PFSK-1 (cell line): ENCODE measurements at regions not wholly inside any gene's neighbourhood (a gene's known extent, or its start where the extent isn't known, plus 50 kb on each side); places are given as distances from the start of the nearest gene placed in this dataset.

Experiments
- FOXP2 ChIP-seq: optimal IDR thresholded peaks from 2 replicates; pipeline ENCODE3; 2011; ENCODE audit warnings: borderline replicate concordance, control low read depth, inconsistent platforms; ENCODE audit not compliant: insufficient read depth; ENCODE audit errors: extremely low read length, extremely low read depth
- POLR2AphosphoS5 ChIP-seq: IDR thresholded peaks from 2 replicates; pipeline ENCODE4 v1.6.1; 2012; ENCODE audit warnings: low read depth, mild to moderate bottlenecking, control low read depth, low read length, moderate library complexity
- SIN3A ChIP-seq: IDR thresholded peaks from 2 replicates; pipeline ENCODE4 v1.6.1; 2012; ENCODE audit warnings: mild to moderate bottlenecking, low read length, moderate library complexity, borderline replicate concordance; ENCODE audit not compliant: insufficient read depth
- TAF1 ChIP-seq: IDR thresholded peaks from 2 replicates; pipeline ENCODE4 v1.6.1; 2012; ENCODE audit warnings: low read length, control low read depth, borderline replicate concordance; ENCODE audit not compliant: insufficient read depth
- TF ChIP-seq, protein P1 (sequence below), 2 experiments: IDR thresholded peaks; 2 replicates each; pipeline versions ENCODE4 v1.6.1 to v1.8.0; 2011 to 2012; ENCODE audit warnings: low read depth in 2 of 2, low read length in 2 of 2, control low read depth in 1 of 2, inconsistent platforms in 1 of 2, mild to moderate bottlenecking in 1 of 2, moderate library complexity in 1 of 2; ENCODE audit not compliant: insufficient read depth in 1 of 2

DNA sequence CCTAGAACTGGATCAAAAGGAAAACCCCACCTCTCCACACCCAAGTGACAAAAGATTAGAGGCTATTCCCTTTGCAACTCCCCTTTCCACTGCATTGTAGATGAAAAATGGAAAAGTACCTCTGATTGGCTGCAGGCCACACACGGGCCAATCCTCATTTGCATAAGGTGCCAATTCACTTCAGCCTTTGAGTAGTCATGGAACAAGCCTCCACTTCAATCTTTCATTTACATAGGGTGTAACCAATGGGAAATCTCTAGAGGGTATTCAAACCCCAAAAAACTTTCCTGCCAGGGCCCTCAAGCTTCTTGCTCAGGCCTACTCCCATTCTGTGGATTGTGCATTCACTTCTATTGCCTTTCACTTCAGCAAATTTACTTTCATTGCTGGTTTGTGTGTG is 122.3 kb upstream of the KCND3 start:
- no peak for TF ChIP-seq SIN3A
- no peak for TF ChIP-seq FOXP2
- TF ChIP-seq, protein P1, sequence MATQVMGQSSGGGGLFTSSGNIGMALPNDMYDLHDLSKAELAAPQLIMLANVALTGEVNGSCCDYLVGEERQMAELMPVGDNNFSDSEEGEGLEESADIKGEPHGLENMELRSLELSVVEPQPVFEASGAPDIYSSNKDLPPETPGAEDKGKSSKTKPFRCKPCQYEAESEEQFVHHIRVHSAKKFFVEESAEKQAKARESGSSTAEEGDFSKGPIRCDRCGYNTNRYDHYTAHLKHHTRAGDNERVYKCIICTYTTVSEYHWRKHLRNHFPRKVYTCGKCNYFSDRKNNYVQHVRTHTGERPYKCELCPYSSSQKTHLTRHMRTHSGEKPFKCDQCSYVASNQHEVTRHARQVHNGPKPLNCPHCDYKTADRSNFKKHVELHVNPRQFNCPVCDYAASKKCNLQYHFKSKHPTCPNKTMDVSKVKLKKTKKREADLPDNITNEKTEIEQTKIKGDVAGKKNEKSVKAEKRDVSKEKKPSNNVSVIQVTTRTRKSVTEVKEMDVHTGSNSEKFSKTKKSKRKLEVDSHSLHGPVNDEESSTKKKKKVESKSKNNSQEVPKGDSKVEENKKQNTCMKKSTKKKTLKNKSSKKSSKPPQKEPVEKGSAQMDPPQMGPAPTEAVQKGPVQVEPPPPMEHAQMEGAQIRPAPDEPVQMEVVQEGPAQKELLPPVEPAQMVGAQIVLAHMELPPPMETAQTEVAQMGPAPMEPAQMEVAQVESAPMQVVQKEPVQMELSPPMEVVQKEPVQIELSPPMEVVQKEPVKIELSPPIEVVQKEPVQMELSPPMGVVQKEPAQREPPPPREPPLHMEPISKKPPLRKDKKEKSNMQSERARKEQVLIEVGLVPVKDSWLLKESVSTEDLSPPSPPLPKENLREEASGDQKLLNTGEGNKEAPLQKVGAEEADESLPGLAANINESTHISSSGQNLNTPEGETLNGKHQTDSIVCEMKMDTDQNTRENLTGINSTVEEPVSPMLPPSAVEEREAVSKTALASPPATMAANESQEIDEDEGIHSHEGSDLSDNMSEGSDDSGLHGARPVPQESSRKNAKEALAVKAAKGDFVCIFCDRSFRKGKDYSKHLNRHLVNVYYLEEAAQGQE (IDR thresholded peaks at IDR 0.05; ENCODE audit: insufficient read depth in 1 of 2, low read depth in 2 of 2, low read length in 2 of 2), result no peak
- no peak for TF ChIP-seq POLR2AphosphoS5
- no peak for TF ChIP-seq TAF1

DNA sequence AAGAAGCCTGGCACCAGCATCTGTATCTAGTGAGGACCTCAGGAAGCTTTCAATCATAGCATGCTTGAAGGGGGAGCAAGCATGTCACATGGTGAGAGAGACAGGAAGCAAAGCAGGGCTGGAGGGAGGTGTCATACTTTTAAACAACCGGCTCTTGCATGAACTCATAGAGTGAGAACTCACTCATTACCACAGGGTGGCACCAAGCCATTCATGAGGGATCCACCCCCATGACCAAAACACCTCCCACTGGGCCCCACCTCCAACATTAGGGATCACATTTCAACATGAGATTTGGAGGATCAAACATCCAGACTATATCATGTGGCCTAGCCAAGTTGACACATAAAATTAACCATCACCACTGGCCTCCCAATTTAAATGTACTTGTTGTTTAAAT is 125.1 kb upstream of the KCND3 start:
- TF ChIP-seq SIN3A (no peak), TAF1 (no peak), POLR2AphosphoS5 (no peak), FOXP2 (no peak)
- TF ChIP-seq, protein P1 (IDR thresholded peaks at IDR 0.05; ENCODE audit: insufficient read depth in 1 of 2, low read depth in 2 of 2, low read length in 2 of 2), result no peak

DNA sequence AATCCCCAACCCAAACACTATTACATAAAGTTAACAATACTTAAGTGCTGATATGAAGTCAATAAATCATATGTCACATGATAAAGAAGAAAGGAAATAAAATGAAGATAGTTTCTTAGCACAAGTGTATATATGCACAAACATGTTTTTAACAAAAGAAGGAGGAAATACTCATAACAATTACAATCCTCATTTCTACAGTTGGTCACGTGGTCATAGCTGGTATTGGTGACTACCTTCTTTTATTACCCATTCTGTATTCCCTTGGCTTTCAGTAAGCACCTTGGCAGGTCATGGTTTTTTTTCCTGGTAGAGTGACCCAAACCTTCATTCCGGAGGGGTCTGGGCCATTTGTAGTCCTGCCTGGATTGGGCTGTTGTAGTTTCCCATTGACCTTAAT is 137.1 kb upstream of the KCND3 start:
- no peak for TF ChIP-seq TAF1
- no peak for TF ChIP-seq FOXP2
- TF ChIP-seq SIN3A, result no peak
- TF ChIP-seq, protein P1 (IDR thresholded peaks at IDR 0.05; ENCODE audit: insufficient read depth in 1 of 2, low read depth in 2 of 2, low read length in 2 of 2), result no peak
- no peak for TF ChIP-seq POLR2AphosphoS5

DNA sequence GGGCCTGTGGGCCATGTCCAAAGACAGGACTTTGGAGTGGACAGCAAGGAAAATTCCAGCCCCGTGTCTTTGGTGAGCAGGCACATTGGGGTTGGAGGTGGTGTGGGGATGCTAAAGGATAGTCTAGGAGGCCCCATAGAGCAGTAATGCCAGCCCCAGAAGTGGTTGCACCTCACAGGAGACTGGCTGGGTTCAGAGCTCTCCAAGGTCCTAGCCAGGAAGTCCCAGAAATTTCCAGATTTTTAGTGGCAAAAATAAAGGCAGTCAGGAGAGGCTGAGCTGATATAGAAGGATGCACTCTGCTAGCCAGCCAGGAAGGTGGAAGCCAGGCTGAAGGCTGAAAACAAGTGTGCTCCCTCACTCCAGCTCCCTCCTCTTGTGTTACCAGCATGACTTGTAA is 144.0 kb upstream of the KCND3 start:
- TF ChIP-seq, protein P1 (IDR thresholded peaks at IDR 0.05; ENCODE audit: insufficient read depth in 1 of 2, low read depth in 2 of 2, low read length in 2 of 2), result peak in 1 of 2 experiments; percentile 87; a peak in 2 of 4 replicates
- TF ChIP-seq TAF1 (no peak), FOXP2 (no peak)

DNA sequence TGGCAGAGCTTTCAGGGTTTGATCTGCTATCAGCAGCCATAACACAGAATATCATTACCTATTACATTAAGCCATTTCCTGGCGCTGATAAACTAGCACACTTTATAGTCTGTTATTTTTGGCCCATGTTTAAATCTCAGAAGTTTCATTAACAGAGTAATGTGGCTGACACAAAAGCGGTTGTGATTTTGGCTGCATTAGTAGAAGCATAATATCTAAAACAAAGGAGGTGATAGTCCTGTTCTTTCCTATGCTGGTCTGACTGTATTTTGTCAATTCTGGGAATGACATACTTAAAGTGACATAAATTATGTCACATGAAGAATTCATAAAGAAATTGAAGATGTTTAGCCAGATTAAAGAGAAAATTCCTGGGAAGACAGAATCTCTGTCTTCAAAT is 151.3 kb upstream of the KCND3 start:
- no peak for TF ChIP-seq FOXP2

DNA sequence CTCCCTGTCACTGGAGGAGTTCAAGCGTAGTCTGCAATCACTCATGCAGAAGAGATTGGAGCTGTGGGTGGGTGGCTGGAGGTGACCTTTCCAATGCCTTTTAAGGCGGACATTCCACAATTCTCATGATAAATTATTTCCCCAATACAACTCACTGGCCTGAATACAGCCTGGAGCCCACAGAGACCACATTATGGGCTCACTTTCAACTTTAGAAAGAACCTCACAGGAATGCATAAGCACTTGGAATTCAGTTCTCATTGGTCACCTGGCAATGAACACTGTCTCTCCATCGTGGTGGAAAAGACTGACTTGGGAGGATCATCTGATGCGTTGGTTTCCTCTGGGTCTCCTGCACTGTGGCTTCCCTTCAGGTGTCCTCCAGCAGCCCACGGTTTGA is 151.8 kb upstream of the KCND3 start:
- TF ChIP-seq POLR2AphosphoS5 (no peak), FOXP2 (no peak), TAF1 (no peak), SIN3A (no peak)
- TF ChIP-seq, protein P1 (IDR thresholded peaks at IDR 0.05; ENCODE audit: insufficient read depth in 1 of 2, low read depth in 2 of 2, low read length in 2 of 2), result no peak
